ENCODE measurements at regions not wholly inside any gene's neighbourhood (a gene's known extent, or its start where the extent isn't known, plus 50 kb on each side); places are given as distances from the start of the nearest gene placed in this dataset.

DNA sequence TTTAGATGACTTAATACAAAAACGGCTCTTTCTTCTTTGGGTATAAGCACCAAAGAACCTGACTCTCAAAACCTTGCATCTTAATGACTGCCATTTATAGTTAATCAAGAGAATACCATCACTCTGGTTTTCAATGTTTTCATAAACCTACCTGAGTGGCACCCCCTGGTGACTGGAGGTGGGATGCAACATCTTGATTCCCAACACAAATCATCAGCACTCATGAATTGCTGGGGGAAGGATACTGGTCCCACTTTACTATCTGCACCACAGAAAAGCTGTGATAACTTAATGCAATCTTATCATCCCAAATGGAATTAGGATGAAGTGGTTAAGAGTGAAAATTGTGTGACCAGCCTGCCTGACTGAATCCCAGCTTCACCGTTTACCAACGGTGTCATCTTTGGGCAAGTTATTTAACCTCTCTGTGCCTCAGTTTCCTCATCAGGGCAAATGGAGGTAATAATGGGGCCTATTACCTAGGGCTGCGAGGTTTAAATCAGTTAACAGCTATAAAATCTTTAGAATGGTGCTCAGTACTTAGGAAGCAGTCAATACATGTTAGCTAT lies 366.4 kb downstream of the KLF12 start:
- in situ Hi-C loops (cut with HindIII; ENCODE audit: low sequenced_read_pairs): no loop called here

DNA sequence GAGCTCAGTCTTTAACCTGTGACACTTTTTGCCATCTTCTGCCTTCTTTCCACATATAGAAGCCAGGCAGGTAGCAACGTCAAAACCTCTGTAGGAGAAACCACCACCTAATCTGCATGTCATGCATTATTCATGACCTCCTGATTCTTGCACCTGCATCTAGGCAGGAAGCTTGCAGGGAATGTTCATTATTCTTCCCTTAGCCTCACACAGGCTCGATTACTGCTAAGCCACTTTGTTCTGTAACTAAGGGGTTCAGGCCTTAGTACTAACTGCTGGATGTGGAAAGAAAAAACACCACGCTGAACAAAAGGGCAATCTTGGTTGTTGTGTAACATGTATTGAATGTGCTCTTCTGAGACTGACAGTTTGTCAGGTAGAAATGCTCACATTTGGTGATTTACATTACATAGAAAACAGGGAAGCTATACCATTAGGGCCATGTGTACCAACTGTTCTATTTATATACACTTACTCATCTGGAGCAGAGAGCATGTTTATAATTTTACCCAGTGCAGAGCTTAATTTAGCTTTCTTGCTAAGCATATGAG lies 366.9 kb downstream of the KLF12 start:
- in situ Hi-C loops (cut with HindIII; ENCODE audit: low sequenced_read_pairs): no loop called here

DNA sequence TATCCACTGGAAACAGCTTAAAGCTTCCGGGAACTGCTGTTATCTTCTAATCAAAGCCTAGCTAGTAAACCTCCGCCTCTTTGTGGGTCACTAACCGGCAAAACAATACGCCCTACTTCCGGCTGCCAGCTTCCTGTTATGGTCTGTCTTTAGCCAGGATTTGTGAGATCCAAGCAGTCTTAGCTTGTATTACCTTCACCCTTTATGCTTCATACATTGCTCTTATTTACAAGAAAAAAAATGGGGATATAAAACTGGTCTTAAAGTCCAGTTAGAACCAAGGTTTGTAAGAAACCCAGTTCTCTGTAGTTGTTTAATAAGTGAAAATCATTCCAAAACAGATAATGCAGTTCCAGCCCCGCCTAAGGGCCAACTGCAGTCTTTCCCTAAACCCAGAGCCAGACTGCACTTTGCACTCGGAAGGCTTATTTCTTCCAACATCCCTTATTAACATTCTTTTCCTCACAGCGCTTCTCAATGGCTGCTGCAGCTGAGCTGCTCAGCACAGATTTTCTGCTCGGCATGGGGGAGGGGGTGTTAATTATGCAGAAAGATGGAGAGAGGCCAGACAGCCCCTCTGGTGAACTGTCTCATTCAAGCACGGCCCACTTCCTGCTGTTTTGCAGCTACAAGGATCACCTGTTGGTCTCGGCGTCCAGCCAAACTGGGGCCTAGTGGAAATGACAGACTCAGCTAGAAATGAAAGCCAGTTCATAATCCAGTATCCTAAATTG lies 368.4 kb downstream of the KLF12 start:
- in situ Hi-C loops (cut with HindIII; ENCODE audit: low sequenced_read_pairs): no loop called here

DNA sequence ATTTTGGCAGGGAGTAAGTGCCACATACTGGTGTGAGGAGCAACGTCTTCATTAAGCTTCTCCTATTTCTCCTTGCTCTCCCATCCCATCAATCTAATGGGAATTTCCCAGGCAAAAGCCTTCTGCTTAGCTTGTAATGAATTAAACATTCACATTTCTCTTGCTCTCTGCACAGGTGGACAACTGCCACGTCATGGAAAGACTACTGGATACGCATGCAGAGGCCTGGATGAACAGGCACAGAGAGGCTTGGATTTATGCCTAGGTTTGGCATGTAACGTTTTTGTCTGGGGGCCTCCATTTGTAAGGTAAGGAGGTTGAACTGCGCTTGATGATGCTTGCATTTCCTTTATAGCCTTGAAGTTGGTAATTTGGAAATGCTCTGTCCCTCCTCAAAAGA lies 374.8 kb downstream of the KLF12 start:
- in situ Hi-C loops (cut with HindIII; ENCODE audit: low sequenced_read_pairs): no loop called here

- in situ Hi-C loops (cut with HindIII; ENCODE audit: low sequenced_read_pairs): no loop called here
Measured at GRCh38 chr13:73757481-73758233, 376.5 kb downstream of the KLF12 start.

GRCh38 chr13:73754727-73755292 lies 379.4 kb downstream of the KLF12 start:
- in situ Hi-C loops (cut with HindIII; ENCODE audit: low sequenced_read_pairs): no loop called here

DNA sequence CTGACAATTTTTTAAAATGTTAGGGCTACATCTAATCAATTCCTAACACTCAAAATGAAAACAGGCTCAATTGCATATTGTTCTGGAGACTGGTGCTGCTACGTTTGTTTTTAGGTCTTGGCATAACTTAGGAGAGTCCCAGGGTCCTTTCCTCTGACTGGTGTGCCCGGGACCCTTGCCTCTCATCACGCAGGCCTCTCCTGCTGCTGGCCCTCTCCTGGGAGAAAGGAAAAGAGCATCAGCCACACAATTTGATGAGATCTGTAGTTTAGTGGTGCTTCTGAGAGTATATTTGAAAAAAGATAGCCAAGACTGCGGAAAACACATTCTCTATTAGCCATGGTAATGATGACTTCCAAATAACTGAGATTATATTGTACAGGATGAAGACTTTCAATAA lies 380.0 kb downstream of the KLF12 start:
- in situ Hi-C loops (cut with HindIII; ENCODE audit: low sequenced_read_pairs): no loop called here

- in situ Hi-C loops (cut with HindIII; ENCODE audit: low sequenced_read_pairs): no loop called here
Measured at GRCh38 chr13:73751290-73751689, 382.9 kb downstream of the KLF12 start.

GRCh38 chr13:73748404-73748803 lies 385.8 kb downstream of the KLF12 start:
- in situ Hi-C loops (cut with HindIII; ENCODE audit: low sequenced_read_pairs): no loop called here

DNA sequence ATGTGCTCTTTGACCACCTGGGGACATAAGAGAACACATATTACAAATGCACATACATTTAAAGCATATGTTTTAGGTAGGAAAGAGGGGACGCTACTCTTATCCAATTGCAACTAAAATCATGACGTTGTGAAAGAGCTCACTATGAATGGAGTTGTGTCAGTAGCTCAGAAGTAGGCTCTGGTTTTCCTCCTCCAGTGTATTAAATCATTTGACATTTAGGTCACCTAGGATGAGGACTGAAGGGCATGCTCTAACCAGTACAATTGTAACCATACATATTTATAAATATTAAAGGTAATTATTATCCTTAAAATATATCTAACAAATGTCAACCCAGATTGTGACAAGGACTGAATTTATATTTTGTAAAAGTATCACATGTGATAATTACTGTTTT lies 389.0 kb downstream of the KLF12 start:
- in situ Hi-C loops (cut with HindIII; ENCODE audit: low sequenced_read_pairs): no loop called here

GRCh38 chr13:73742982-73743381 lies 391.2 kb downstream of the KLF12 start:
- in situ Hi-C loops (cut with HindIII; ENCODE audit: low sequenced_read_pairs): no loop called here

DNA sequence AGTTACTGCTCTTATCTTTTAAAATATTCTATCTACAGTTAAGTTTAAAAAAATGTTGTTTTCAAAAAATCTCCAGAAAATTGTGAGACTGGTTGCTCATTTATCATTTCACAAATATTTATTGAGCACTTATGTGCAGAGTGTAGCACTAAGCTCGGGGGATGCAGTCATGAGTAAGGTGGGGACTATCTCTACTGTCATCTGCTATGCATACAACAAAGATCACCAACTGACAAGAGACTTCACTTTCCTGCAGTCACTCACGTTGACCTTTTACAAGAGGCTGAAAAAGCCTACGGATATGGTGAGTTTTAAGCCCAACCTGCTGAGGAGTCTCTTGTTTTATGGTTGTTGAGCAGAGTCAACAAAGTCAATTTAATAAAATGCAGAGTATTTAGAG lies 392.5 kb downstream of the KLF12 start:
- in situ Hi-C loops (cut with HindIII; ENCODE audit: low sequenced_read_pairs): no loop called here

DNA sequence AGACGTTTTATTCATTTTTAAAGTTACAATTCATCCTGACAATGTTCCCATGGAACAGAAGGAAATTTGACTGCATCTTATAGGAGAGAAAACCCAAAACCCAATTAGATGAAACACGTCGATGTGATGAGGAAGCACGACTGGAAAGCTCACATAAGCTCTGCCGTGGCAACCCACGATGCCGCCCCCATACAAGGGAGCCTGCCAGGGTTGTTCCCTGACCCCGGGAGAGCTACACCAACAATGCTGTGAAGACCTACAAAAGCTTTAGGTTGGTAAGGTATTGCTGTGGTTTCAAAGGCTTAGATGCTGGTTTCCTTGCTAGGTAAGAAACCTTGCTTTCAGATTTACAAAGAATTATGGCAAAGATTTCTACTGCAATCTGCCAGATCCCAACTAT lies 393.1 kb downstream of the KLF12 start:
- in situ Hi-C loops (cut with HindIII; ENCODE audit: low sequenced_read_pairs): no loop called here

DNA sequence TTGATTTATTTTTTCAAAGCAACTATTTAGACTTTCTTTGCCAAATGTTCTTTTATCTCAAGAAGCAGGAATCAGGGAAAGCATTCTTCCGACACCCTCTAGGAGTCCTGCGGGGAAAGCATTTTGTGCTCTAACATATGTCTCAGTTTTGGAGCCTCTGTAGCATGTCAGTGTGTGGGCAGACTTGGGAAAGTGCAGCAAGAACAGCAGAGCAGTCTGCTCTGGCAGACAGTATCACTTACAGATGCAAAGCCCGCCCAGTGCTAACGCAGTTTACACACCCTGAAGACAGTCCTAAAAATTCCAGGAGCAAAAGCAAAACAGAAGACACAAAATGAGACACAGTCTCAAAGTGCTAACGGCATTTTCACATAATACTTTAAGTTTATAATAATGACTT lies 393.5 kb downstream of the KLF12 start:
- in situ Hi-C loops (cut with HindIII; ENCODE audit: low sequenced_read_pairs): no loop called here

- in situ Hi-C loops (cut with HindIII; ENCODE audit: low sequenced_read_pairs): no loop called here
Measured at GRCh38 chr13:73739394-73739793, 394.8 kb downstream of the KLF12 start.

GRCh38 chr13:73738626-73739025 lies 395.6 kb downstream of the KLF12 start:
- in situ Hi-C loops (cut with HindIII; ENCODE audit: low sequenced_read_pairs): no loop called here

GRCh38 chr13:73737214-73737613 lies 397.0 kb downstream of the KLF12 start:
- in situ Hi-C loops (cut with HindIII; ENCODE audit: low sequenced_read_pairs): no loop called here

GRCh38 chr13:73733706-73734105 lies 400.5 kb downstream of the KLF12 start:
- in situ Hi-C loops (cut with HindIII; ENCODE audit: low sequenced_read_pairs): no loop called here

GRCh38 chr13:73732350-73732749 lies 401.9 kb downstream of the KLF12 start:
- in situ Hi-C loops (cut with HindIII; ENCODE audit: low sequenced_read_pairs): no loop called here

DNA sequence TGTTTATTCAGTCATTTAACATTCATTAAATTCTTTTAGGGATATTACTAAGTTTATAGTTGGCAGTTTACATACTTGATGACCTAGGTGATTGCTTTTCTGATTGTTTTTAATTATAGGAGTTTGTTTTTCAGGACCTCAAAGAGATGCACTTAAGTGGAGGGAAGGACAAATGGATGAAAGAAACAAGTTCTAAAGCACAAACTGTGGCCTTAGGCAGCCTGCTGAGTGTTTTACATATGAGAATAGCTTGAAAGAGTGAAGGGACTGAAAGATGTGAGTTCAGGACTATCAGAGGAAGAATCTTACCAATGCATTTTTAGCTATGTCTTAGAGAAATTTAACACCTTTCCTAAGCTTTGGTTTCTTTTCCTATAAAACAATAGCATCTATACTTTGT lies 402.6 kb downstream of the KLF12 start:
- in situ Hi-C loops (cut with HindIII; ENCODE audit: low sequenced_read_pairs): no loop called here

DNA sequence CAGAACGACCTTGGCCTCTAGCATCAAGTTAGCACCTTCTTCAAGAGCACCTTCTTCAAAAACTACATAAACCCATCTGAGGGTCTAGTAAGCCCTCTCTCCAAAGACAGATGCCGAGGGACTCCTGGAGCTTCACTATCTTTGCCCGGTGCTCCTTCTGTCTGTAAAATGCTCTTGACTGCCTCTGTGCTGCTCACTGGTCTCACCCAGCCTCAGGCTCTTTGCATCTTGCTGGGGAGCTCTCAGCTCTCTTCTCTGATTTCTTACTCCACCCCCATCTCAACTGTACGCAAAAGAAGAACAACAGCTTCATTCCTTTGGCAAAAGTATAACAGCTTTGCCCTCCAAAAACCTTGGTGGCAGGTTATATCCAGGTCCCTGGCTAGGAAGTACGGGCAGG lies 404.2 kb downstream of the KLF12 start:
- in situ Hi-C loops (cut with HindIII; ENCODE audit: low sequenced_read_pairs): no loop called here

GRCh38 chr13:73729046-73729445 lies 405.2 kb downstream of the KLF12 start:
- in situ Hi-C loops (cut with HindIII; ENCODE audit: low sequenced_read_pairs): no loop called here
